HepG2 (cell line): ENCODE measurements at regions not wholly inside any gene's neighbourhood (a gene's known extent, or its start where the extent isn't known, plus 50 kb on each side); places are given as distances from the start of the nearest gene placed in this dataset.

ENCODE experiments used
- CEBPG ChIP-seq: IDR thresholded peaks from 2 replicates; pipeline ENCODE4 v1.6.1; 2016
- CREB1 ChIP-seq, 2 experiments: fragments of 450-650 bp in 1 of 2; IDR thresholded peaks; 2 replicates each; pipeline ENCODE4 v1.6.1; 2016 to 2017; ENCODE audit warnings: control low read depth in 1 of 2, mild to moderate bottlenecking in 1 of 2, missing compliant biosample characterization in 1 of 2, missing genetic modification characterization in 1 of 2
- FOXA1 ChIP-seq, 2 experiments: fragments of 450-650 bp in 1 of 2; sonication (generic) in 1 of 2; formaldehyde crosslinking in 1 of 2; IDR thresholded peaks; 2 replicates each; pipeline versions ENCODE4 v1.4.0 to v1.6.1; 2016 to 2020; ENCODE audit warnings: missing genetic modification reagents in 1 of 2
- GTF3A ChIP-seq: sonication (generic); formaldehyde crosslinking; conservative IDR thresholded peaks from 2 replicates; pipeline ENCODE4 v1.4.0; 2020; ENCODE audit warnings: mild to moderate bottlenecking, missing genetic modification reagents
- HMGXB3 ChIP-seq: sonication (generic); formaldehyde crosslinking; IDR thresholded peaks from 2 replicates; pipeline ENCODE4 v1.4.0; 2020; ENCODE audit warnings: missing genetic modification reagents, borderline replicate concordance
- NR2F1 ChIP-seq, 2 experiments: fragments of 450-650 bp in 1 of 2; formaldehyde crosslinking in 1 of 2; IDR thresholded peaks; 2 replicates each; pipeline versions ENCODE4 v1.5.0 to v1.6.1; 2016 to 2020; ENCODE audit warnings: mild to moderate bottlenecking in 1 of 2, missing compliant biosample characterization in 1 of 2, missing genetic modification reagents in 1 of 2, moderate library complexity in 1 of 2
- SP1 ChIP-seq, 2 experiments: fragments of 450-650 bp in 1 of 2; sonication (generic) in 1 of 2; formaldehyde crosslinking in 1 of 2; IDR thresholded peaks; 2 replicates each; pipeline versions ENCODE4 v1.4.0 to v1.6.1; 2016 to 2020; ENCODE audit warnings: missing genetic modification reagents in 1 of 2
- SYNCRIP ChIP-seq: fragments of 200-400 bp; formaldehyde crosslinking; IDR thresholded peaks from 2 replicates; pipeline ENCODE4 v1.6.1; 2018; ENCODE audit warnings: mild to moderate bottlenecking, low read depth, low read length; ENCODE audit not compliant: insufficient read depth
- XRCC5 ChIP-seq: fragments of 200-400 bp; formaldehyde crosslinking; optimal IDR thresholded peaks from 2 replicates; pipeline ENCODE3; 2017; ENCODE audit warnings: mild to moderate bottlenecking, low read length
- YY1 ChIP-seq: IDR thresholded peaks from 2 replicates; pipeline ENCODE4 v1.6.1; 2011; ENCODE audit warnings: low read length, low read depth, moderate library complexity, mild to moderate bottlenecking; ENCODE audit not compliant: insufficient read depth, insufficient replicate concordance
- ZMAT3 ChIP-seq: sonication (generic); formaldehyde crosslinking; conservative IDR thresholded peaks from 2 replicates; pipeline ENCODE4 v1.7.0; 2021; ENCODE audit warnings: missing genetic modification reagents
- ZMAT5 ChIP-seq: sonication (generic); formaldehyde crosslinking; IDR thresholded peaks from 2 replicates; pipeline ENCODE4 v1.5.0; 2020; ENCODE audit warnings: mild to moderate bottlenecking, low read depth, missing genetic modification reagents, borderline replicate concordance
- ZNF143 ChIP-seq: sonication (generic); formaldehyde crosslinking; IDR thresholded peaks from 2 replicates; pipeline ENCODE4 v1.4.0; 2020; ENCODE audit warnings: missing genetic modification reagents
- ZNF292 ChIP-seq: sonication (generic); formaldehyde crosslinking; IDR thresholded peaks from 2 replicates; pipeline ENCODE4 v1.8.1; 2022; ENCODE audit warnings: mild to moderate bottlenecking, low read depth, missing genetic modification reagents, borderline replicate concordance
- ZNF34 ChIP-seq: sonication (generic); formaldehyde crosslinking; IDR thresholded peaks from 2 replicates; pipeline ENCODE4 v1.4.0; 2020; ENCODE audit warnings: mild to moderate bottlenecking, missing genetic modification reagents, borderline replicate concordance
- ZNF383 ChIP-seq: sonication (generic); formaldehyde crosslinking; IDR thresholded peaks from 2 replicates; pipeline ENCODE4 v1.4.0; 2020; ENCODE audit warnings: missing genetic modification reagents, mild to moderate bottlenecking, borderline replicate concordance
- ZNF792 ChIP-seq: IDR thresholded peaks from 2 replicates; pipeline ENCODE4 v1.6.1; 2016
- TF ChIP-seq, protein P1 (sequence below): sonication (generic); formaldehyde crosslinking; IDR thresholded peaks from 2 replicates; pipeline ENCODE4 v1.4.0; 2020; ENCODE audit warnings: missing genetic modification reagents
- TF ChIP-seq, protein P2 (sequence below): sonication (generic); formaldehyde crosslinking; IDR thresholded peaks from 2 replicates; pipeline ENCODE4 v1.4.0; 2020; ENCODE audit warnings: mild to moderate bottlenecking, missing genetic modification reagents, borderline replicate concordance

DNA sequence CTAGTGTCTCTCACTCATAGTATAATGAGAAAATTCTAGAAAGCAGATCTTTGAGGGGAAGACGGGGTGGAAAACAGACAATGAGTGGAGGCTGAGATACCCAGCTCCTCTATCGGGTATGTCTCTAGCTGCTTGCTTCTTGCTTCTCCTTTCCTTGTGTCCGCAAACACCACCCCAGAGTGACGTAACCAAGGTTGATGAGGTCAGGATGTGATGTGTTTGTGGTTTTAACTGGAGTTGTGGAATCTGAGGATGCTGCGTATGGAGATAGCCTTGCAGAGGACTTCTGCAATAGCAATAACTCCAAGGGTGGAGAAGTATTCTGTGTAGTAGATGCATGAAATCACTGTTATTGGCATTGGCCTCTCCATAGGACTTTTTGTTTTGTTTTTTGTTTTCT is 132.7 kb upstream of the IFNGR1 start (continued):
- TF ChIP-seq, protein P1, sequence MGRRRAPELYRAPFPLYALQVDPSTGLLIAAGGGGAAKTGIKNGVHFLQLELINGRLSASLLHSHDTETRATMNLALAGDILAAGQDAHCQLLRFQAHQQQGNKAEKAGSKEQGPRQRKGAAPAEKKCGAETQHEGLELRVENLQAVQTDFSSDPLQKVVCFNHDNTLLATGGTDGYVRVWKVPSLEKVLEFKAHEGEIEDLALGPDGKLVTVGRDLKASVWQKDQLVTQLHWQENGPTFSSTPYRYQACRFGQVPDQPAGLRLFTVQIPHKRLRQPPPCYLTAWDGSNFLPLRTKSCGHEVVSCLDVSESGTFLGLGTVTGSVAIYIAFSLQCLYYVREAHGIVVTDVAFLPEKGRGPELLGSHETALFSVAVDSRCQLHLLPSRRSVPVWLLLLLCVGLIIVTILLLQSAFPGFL (CRISPR knock-in tag), result no peak
- no peak for TF ChIP-seq FOXA1 (IDR thresholded peaks at IDR 0.05)
- TF ChIP-seq FOXA1 (CRISPR knock-in tag; IDR thresholded peaks at IDR 0.05), result peak; percentile 60; the same call in 1 of the 2 replicates
- TF ChIP-seq GTF3A (CRISPR knock-in tag), result 0 out of 2 replicates have a peak, but pooled peaks have one; percentile 28
- peak; percentile 78 for TF ChIP-seq CREB1 (IDR thresholded peaks at IDR 0.05)
- TF ChIP-seq CREB1 (CRISPR knock-in tag; IDR thresholded peaks at IDR 0.05), result peak; percentile 60; the same call in 1 of the 2 replicates
- TF ChIP-seq ZNF383, result 0 out of 2 replicates have a peak, but pooled peaks have one; percentile 53
- TF ChIP-seq ZMAT3 (CRISPR knock-in tag), result 0 out of 2 replicates have a peak, but pooled peaks have one; percentile 34
- TF ChIP-seq ZNF34 (CRISPR knock-in tag), result 0 out of 2 replicates have a peak, but pooled peaks have one; percentile 51
- peak; percentile 49 to 69; a peak in 2 of 4 replicates for TF ChIP-seq NR2F1 (CRISPR knock-in tag; IDR thresholded peaks at IDR 0.05)
- TF ChIP-seq, protein P2, sequence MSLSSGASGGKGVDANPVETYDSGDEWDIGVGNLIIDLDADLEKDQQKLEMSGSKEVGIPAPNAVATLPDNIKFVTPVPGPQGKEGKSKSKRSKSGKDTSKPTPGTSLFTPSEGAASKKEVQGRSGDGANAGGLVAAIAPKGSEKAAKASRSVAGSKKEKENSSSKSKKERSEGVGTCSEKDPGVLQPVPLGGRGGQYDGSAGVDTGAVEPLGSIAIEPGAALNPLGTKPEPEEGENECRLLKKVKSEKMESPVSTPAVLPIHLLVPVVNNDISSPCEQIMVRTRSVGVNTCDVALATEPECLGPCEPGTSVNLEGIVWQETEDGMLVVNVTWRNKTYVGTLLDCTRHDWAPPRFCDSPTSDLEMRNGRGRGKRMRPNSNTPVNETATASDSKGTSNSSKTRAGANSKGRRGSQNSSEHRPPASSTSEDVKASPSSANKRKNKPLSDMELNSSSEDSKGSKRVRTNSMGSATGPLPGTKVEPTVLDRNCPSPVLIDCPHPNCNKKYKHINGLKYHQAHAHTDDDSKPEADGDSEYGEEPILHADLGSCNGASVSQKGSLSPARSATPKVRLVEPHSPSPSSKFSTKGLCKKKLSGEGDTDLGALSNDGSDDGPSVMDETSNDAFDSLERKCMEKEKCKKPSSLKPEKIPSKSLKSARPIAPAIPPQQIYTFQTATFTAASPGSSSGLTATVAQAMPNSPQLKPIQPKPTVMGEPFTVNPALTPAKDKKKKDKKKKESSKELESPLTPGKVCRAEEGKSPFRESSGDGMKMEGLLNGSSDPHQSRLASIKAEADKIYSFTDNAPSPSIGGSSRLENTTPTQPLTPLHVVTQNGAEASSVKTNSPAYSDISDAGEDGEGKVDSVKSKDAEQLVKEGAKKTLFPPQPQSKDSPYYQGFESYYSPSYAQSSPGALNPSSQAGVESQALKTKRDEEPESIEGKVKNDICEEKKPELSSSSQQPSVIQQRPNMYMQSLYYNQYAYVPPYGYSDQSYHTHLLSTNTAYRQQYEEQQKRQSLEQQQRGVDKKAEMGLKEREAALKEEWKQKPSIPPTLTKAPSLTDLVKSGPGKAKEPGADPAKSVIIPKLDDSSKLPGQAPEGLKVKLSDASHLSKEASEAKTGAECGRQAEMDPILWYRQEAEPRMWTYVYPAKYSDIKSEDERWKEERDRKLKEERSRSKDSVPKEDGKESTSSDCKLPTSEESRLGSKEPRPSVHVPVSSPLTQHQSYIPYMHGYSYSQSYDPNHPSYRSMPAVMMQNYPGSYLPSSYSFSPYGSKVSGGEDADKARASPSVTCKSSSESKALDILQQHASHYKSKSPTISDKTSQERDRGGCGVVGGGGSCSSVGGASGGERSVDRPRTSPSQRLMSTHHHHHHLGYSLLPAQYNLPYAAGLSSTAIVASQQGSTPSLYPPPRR (CRISPR knock-in tag), result peak; percentile 39; the same call in 1 of the 2 replicates
- no peak for TF ChIP-seq SP1 (IDR thresholded peaks at IDR 0.05)
- no peak for TF ChIP-seq SP1 (CRISPR knock-in tag; IDR thresholded peaks at IDR 0.05)
- peak; percentile 60; the same call in 1 of the 2 replicates for TF ChIP-seq ZNF292 (CRISPR knock-in tag)
- TF ChIP-seq ZNF143 (CRISPR knock-in tag), result no peak
- TF ChIP-seq SYNCRIP, result no peak
- peak; percentile 72 for TF ChIP-seq CEBPG (CRISPR knock-in tag)
- no peak for TF ChIP-seq XRCC5
- TF ChIP-seq HMGXB3 (CRISPR knock-in tag), result no peak
- 0 out of 2 replicates have a peak, but pooled peaks have one; percentile 18 for TF ChIP-seq ZNF792 (CRISPR knock-in tag)
- TF ChIP-seq YY1, result no peak
- TF ChIP-seq ZMAT5 (CRISPR knock-in tag), result no peak
